ENCODE measurements at regions not wholly inside any gene's neighbourhood (a gene's known extent, or its start where the extent isn't known, plus 50 kb on each side); places are given as distances from the start of the nearest gene placed in this dataset.

DNA sequence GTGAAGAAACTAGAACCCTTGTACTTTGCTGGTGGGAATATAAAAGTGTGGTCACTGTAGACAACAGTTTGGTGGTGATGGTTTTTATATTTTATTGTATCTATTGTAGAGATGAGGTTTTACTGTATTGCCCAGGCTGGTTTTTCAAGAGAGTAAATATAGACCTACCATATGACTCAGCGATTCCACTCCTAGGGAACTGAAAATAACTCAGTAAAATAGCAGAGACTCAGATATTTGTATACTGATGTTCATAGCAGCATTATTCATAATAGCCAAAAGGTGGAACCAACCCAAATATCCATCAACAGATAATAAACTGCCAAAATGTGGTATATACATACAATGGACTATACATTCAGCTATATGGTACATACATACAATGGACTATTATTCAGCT lies 68.8 kb upstream of the IL12A start:
- DNase-seq (ENCODE audit: low read depth) = no peak
- H3K4me3 ChIP-seq (ENCODE audit: control insufficient read depth, low read depth, low read length) = no peak overlapping the region
- TF ChIP-seq, protein P1, sequence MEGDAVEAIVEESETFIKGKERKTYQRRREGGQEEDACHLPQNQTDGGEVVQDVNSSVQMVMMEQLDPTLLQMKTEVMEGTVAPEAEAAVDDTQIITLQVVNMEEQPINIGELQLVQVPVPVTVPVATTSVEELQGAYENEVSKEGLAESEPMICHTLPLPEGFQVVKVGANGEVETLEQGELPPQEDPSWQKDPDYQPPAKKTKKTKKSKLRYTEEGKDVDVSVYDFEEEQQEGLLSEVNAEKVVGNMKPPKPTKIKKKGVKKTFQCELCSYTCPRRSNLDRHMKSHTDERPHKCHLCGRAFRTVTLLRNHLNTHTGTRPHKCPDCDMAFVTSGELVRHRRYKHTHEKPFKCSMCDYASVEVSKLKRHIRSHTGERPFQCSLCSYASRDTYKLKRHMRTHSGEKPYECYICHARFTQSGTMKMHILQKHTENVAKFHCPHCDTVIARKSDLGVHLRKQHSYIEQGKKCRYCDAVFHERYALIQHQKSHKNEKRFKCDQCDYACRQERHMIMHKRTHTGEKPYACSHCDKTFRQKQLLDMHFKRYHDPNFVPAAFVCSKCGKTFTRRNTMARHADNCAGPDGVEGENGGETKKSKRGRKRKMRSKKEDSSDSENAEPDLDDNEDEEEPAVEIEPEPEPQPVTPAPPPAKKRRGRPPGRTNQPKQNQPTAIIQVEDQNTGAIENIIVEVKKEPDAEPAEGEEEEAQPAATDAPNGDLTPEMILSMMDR (IDR thresholded peaks at IDR 0.05; ENCODE audit: control insufficient read depth, insufficient read depth, low read depth, low read length, missing control alignments) = no peak

GRCh38 chr3:159922193-159922840 lies 66.3 kb upstream of the IL12A start:
- TF ChIP-seq, protein P1 (IDR thresholded peaks at IDR 0.05; ENCODE audit: control insufficient read depth, insufficient read depth, low read depth, low read length, missing control alignments) = no peak
- H3K4me3 ChIP-seq (ENCODE audit: control insufficient read depth, low read depth, low read length) = no peak overlapping the region
- no peak for DNase-seq (ENCODE audit: low read depth)

DNA sequence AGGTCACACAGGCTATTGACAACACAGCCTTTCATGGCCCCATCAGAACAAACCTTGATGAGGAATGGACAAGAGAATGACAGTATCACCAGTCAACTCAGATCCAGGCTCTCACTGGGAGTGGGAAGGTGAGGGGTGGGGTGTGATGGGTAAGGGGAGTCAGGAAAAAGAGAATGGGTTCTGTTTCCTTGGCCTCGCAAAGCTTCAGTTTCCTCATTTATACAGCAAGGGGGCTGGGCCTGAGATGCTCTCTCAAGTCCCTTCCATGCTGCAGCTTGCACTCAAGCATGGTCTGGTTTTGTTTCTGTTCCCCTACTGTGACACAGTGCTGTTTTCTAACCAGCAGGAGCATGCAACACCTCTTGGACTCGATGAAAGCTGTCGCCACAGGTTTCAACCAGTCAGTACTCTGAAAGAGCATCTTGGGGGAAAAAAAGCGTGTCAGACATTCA lies 65.7 kb upstream of the IL12A start:
- H3K4me3 ChIP-seq (ENCODE audit: control insufficient read depth, low read depth, low read length) = no peak overlapping the region
- TF ChIP-seq, protein P1 (IDR thresholded peaks at IDR 0.05; ENCODE audit: control insufficient read depth, insufficient read depth, low read depth, low read length, missing control alignments) = no peak
- no peak for DNase-seq (ENCODE audit: low read depth)

GRCh38 chr3:159923336-159923735 lies 65.3 kb upstream of the IL12A start:
- H3K4me3 ChIP-seq (ENCODE audit: control insufficient read depth, low read depth, low read length) = no peak overlapping the region
- TF ChIP-seq, protein P1 (IDR thresholded peaks at IDR 0.05; ENCODE audit: control insufficient read depth, insufficient read depth, low read depth, low read length, missing control alignments) = no peak
- DNase-seq (ENCODE audit: low read depth) = no peak

DNA sequence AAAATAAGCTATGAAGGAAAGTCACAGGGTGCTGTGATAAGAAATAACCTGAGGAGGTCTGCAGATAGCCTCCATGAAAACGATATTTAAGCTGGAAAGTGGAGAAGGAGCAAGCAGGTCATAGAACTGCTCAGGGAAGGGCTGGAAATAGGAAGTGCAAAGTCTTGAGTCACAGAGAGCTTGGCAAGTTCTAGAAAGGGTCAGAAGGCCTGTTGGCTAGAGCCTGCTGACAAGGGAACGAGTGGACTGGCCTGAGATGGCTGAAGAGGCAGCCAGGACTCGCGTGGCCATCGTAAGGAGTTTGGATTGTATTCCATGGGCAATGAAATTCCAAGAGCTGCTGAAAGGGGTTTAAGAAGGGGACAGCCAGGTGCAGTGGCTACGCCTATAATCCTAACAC lies 64.7 kb upstream of the IL12A start:
- H3K4me3 ChIP-seq (ENCODE audit: control insufficient read depth, low read depth, low read length) = no peak overlapping the region
- TF ChIP-seq, protein P1 (IDR thresholded peaks at IDR 0.05; ENCODE audit: control insufficient read depth, insufficient read depth, low read depth, low read length, missing control alignments) = no peak
- no peak for DNase-seq (ENCODE audit: low read depth)

GRCh38 chr3:159924411-159924810 lies 64.2 kb upstream of the IL12A start:
- DNase-seq (ENCODE audit: low read depth) = no peak
- TF ChIP-seq, protein P1 (IDR thresholded peaks at IDR 0.05; ENCODE audit: control insufficient read depth, insufficient read depth, low read depth, low read length, missing control alignments) = no peak
- H3K4me3 ChIP-seq (ENCODE audit: control insufficient read depth, low read depth, low read length) = no peak overlapping the region
